HTR-8/SVneo (cell line): ENCODE measurements at regions not wholly inside any gene's neighbourhood (a gene's known extent, or its start where the extent isn't known, plus 50 kb on each side); places are given as distances from the start of the nearest gene placed in this dataset.

ENCODE experiments used
- DNase-seq: peaks from one replicate; pipeline ENCODE4 v3.0.0; 2011; ENCODE audit warnings: low spot score, mixed read lengths; ENCODE audit not compliant: insufficient read length
- FAIRE-seq: peaks from 2 replicates; lab custom pipeline; 2011; peaks lifted over from hg19 to GRCh38; lab: Jason Lieb, UNC

- no peak for DNase-seq
These were observed 413.9 kb downstream of the GADD45G start for GRCh38 chr9:90018688-90019087.

GRCh38 chr9:90019626-90020025 lies 414.8 kb downstream of the GADD45G start:
- DNase-seq (no peak), FAIRE-seq (no peak)

More at GRCh38 chr9:90018688-90019087, 413.9 kb downstream of the GADD45G start:
- no peak for FAIRE-seq

GRCh38 chr9:90020276-90020871 lies 415.6 kb downstream of the GADD45G start:
- DNase-seq (no peak), FAIRE-seq (no peak)

- DNase-seq (no peak), FAIRE-seq (no peak)
These were observed 416.5 kb downstream of the GADD45G start for GRCh38 chr9:90021216-90021906.

- FAIRE-seq (no peak), DNase-seq (no peak)
These were observed 417.7 kb downstream of the GADD45G start for GRCh38 chr9:90022474-90022873.

- no peak for FAIRE-seq
- no peak for DNase-seq
These were observed 419.0 kb downstream of the GADD45G start for GRCh38 chr9:90023861-90024260.

- DNase-seq (no peak), FAIRE-seq (no peak)
These were observed 419.6 kb downstream of the GADD45G start for GRCh38 chr9:90024409-90024808.

- DNase-seq (no peak), FAIRE-seq (no peak)
These were observed 420.0 kb downstream of the GADD45G start for GRCh38 chr9:90024823-90025222.

GRCh38 chr9:90025816-90026215 lies 421.0 kb downstream of the GADD45G start:
- FAIRE-seq = no peak
- DNase-seq = no peak

- no peak for DNase-seq
These were observed 422.5 kb downstream of the GADD45G start for GRCh38 chr9:90027296-90027790.

GRCh38 chr9:90029386-90029785 lies 424.6 kb downstream of the GADD45G start:
- FAIRE-seq (no peak), DNase-seq (no peak)

More at GRCh38 chr9:90027296-90027790, 422.5 kb downstream of the GADD45G start:
- FAIRE-seq = no peak

- no peak for FAIRE-seq
These were observed 425.2 kb downstream of the GADD45G start for GRCh38 chr9:90029996-90030395.

GRCh38 chr9:90032296-90033027 lies 427.6 kb downstream of the GADD45G start:
- DNase-seq (no peak), FAIRE-seq (no peak)

More at GRCh38 chr9:90029996-90030395, 425.2 kb downstream of the GADD45G start:
- no peak for DNase-seq

- DNase-seq (no peak), FAIRE-seq (no peak)
These were observed 428.3 kb downstream of the GADD45G start for GRCh38 chr9:90033028-90033650.

- no peak for FAIRE-seq
- DNase-seq = no peak
These were observed 429.3 kb downstream of the GADD45G start for GRCh38 chr9:90034071-90034470.

GRCh38 chr9:90035471-90035870 lies 430.7 kb downstream of the GADD45G start:
- DNase-seq (no peak), FAIRE-seq (no peak)

GRCh38 chr9:90037146-90037797 lies 432.5 kb downstream of the GADD45G start:
- no peak for FAIRE-seq
- DNase-seq = no peak

GRCh38 chr9:90038763-90039162 lies 434.0 kb downstream of the GADD45G start:
- no peak for DNase-seq
- FAIRE-seq = no peak

GRCh38 chr9:90044263-90044662 lies 439.5 kb downstream of the GADD45G start:
- FAIRE-seq (no peak), DNase-seq (no peak)

GRCh38 chr9:90044710-90045151 lies 439.9 kb downstream of the GADD45G start:
- FAIRE-seq = no peak

More at GRCh38 chr9:90044710-90045151, 439.9 kb downstream of the GADD45G start:
- no peak for DNase-seq
